Activated CD8-positive, alpha-beta T cell treated with anti-CD3 and anti-CD28 coated beads for 36 hours (primary cell): ENCODE measurements at regions not wholly inside any gene's neighbourhood (a gene's known extent, or its start where the extent isn't known, plus 50 kb on each side); places are given as distances from the start of the nearest gene placed in this dataset.
A peak's percentile ranks its signal among the peaks of the same experiment; 100 is the strongest.

Experiments
- ATAC-seq: fragments of 200-7000 bp; cut with Tn5 transposase; one replicate; pipeline ENCODE4 v1.10.0; 2021; ENCODE audit warnings: mild to moderate bottlenecking, moderate library complexity
- CTCF ChIA-PET: fragments of 350-600 bp; sonication (Branson Sonifier 250); formaldehyde crosslinking; loops from one replicate; lab custom pipeline; 2021; ENCODE audit warnings: antibody characterized with exemption; lab: Charles Lee
- POLR2A ChIA-PET: fragments of 350-600 bp; sonication (Branson Sonifier 250); formaldehyde crosslinking; loops from one replicate; lab custom pipeline; 2021; ENCODE audit warnings: antibody characterized with exemption; lab: Charles Lee
- DNase-seq: peaks from one replicate; pipeline ENCODE4 v3.0.0-alpha.2; 2020
- H3K27ac Mint-ChIP-seq: one replicate; pipeline ENCODE4 v1.8.0; 2021; ENCODE audit warnings: mild to moderate bottlenecking, mixed read lengths
- H3K27me3 Mint-ChIP-seq: one replicate; pipeline ENCODE4 v1.8.0; 2021; ENCODE audit warnings: mixed read lengths
- H3K36me3 Mint-ChIP-seq: one replicate; pipeline ENCODE4 v1.8.0; 2021; ENCODE audit warnings: low read depth, mixed read lengths
- H3K4me1 Mint-ChIP-seq: one replicate; pipeline ENCODE4 v1.8.0; 2021; ENCODE audit warnings: low read depth, mixed read lengths
- H3K4me3 Mint-ChIP-seq: one replicate; pipeline ENCODE4 v1.8.0; 2021; ENCODE audit warnings: mild to moderate bottlenecking, moderate library complexity, mixed read lengths
- H3K9me3 Mint-ChIP-seq: one replicate; pipeline ENCODE4 v1.8.0; 2021; ENCODE audit warnings: mixed read lengths
- CTCF ChIP-seq: fragments of 200-600 bp; IDR thresholded peaks from one replicate; pipeline ENCODE4 v1.8.0; 2022; ENCODE audit warnings: antibody characterized with exemption, mild to moderate bottlenecking
- intact Hi-C: fragments of 100-400 bp; cut with micrococcal nuclease; formaldehyde crosslinking; loops from one replicate; pipeline ENCODE4 v1.10.0; 2022

- H3K36me3 Mint-ChIP-seq: no peaks in the 10 kb centered on the region
- CTCF ChIA-PET: no interaction called here
- POLR2A ChIA-PET: no interaction called here
- H3K4me3 Mint-ChIP-seq: no peak overlapping the region
- H3K27me3 Mint-ChIP-seq: peaks cover 11% of the 10 kb centered on the region
- intact Hi-C loops: no loop called here
- no peak for DNase-seq
- no peak for TF ChIP-seq CTCF
- ATAC-seq: no peak
- H3K9me3 Mint-ChIP-seq: no peaks in the 10 kb centered on the region
- H3K27ac Mint-ChIP-seq: no peak overlapping the region
- peaks cover 5% of the 10 kb centered on the region for H3K4me1 Mint-ChIP-seq
Measured at GRCh38 chr16:48105976-48106375, 49.8 kb downstream of the ABCC12 start.

- intact Hi-C loops: no loop called here
- H3K27ac Mint-ChIP-seq: no peak overlapping the region
- ChIA-PET POLR2A (no interaction called here), CTCF (no interaction called here)
- peaks cover 11% of the 10 kb centered on the region for H3K27me3 Mint-ChIP-seq
- DNase-seq: no peak
- TF ChIP-seq CTCF: no peak
- H3K4me3 Mint-ChIP-seq: no peak overlapping the region
- H3K9me3 Mint-ChIP-seq: no peaks in the 10 kb centered on the region
- no peaks in the 10 kb centered on the region for H3K36me3 Mint-ChIP-seq
- no peak for ATAC-seq
- H3K4me1 Mint-ChIP-seq: peaks cover 7% of the 10 kb centered on the region
Measured at GRCh38 chr16:48105456-48105855, 50.3 kb downstream of the ABCC12 start.

GRCh38 chr16:48103591-48103990 is 52.2 kb downstream of the ABCC12 start:
- no peak for TF ChIP-seq CTCF
- intact Hi-C loops: no loop called here
- no peak overlapping the region for H3K27ac Mint-ChIP-seq
- DNase-seq: no peak
- ChIA-PET POLR2A (no interaction called here), CTCF (no interaction called here)
- H3K9me3 Mint-ChIP-seq: no peaks in the 10 kb centered on the region
- peaks cover 7% of the 10 kb centered on the region for H3K4me1 Mint-ChIP-seq
- no peak for ATAC-seq
- H3K4me3 Mint-ChIP-seq: no peak overlapping the region
- peaks cover 13% of the 10 kb centered on the region for H3K27me3 Mint-ChIP-seq
- no peaks in the 10 kb centered on the region for H3K36me3 Mint-ChIP-seq

- peaks cover 13% of the 10 kb centered on the region for H3K27me3 Mint-ChIP-seq
- no peak overlapping the region for H3K4me3 Mint-ChIP-seq
- H3K27ac Mint-ChIP-seq: no peak overlapping the region
- CTCF ChIA-PET: no interaction called here
- H3K36me3 Mint-ChIP-seq: no peaks in the 10 kb centered on the region
- intact Hi-C loops: no loop called here
- no peak for ATAC-seq
- DNase-seq: no peak
- no peak for TF ChIP-seq CTCF
- peaks cover 7% of the 10 kb centered on the region for H3K4me1 Mint-ChIP-seq
- no peaks in the 10 kb centered on the region for H3K9me3 Mint-ChIP-seq
- POLR2A ChIA-PET: no interaction called here
Measured at GRCh38 chr16:48102083-48103008, 53.4 kb downstream of the ABCC12 start.

GRCh38 chr16:48101069-48101674 is 54.6 kb downstream of the ABCC12 start:
- intact Hi-C loops: no loop called here
- Mint-ChIP-seq H3K27ac (no peak overlapping the region), H3K9me3 (no peaks in the 10 kb centered on the region), H3K27me3 (peaks cover 13% of the 10 kb centered on the region), H3K4me1 (peaks cover 7% of the 10 kb centered on the region), H3K4me3 (no peak overlapping the region), H3K36me3 (no peaks in the 10 kb centered on the region)
- ChIA-PET POLR2A (no interaction called here), CTCF (interaction anchor here (0.9 to 1.4 kb wide), 2 partner anchors 12 to 46 kb away, joined by 3 read pairs; no protein-coding TSS in a partner anchor)
- peak; percentile 58 for DNase-seq
- peak; percentile 62 for ATAC-seq
- TF ChIP-seq CTCF: no peak
